ENCODE measurements at regions not wholly inside any gene's neighbourhood (a gene's known extent, or its start where the extent isn't known, plus 50 kb on each side); places are given as distances from the start of the nearest gene placed in this dataset.

DNA sequence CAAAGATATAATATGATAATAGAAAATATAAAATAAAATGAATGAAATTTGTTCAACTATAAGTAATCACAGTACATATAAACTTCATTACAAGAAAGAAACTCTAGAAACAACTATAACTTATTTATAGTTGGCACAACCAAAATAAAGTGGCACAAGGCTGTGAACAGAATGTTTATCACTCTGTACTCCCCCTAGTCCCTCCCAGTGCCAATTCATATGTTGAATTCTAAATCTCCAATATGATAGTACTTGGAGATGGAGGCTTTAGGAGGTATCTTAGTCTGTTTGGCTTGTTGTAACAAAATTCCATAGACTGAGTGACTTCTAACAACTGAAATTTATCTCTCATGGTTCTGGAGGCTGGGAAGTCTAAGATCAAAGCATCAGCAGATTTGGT is 145.0 kb upstream of the TMEM229A start:
- TF ChIP-seq CTCF (IDR thresholded peaks at IDR 0.05) (no peak), EZH2 (IDR thresholded peaks at IDR 0.05) (no peak), EZH2phosphoT487 (IDR thresholded peaks at IDR 0.05) (no peak)
